HEK293T (cell line): ENCODE measurements at regions not wholly inside any gene's neighbourhood (a gene's known extent, or its start where the extent isn't known, plus 50 kb on each side); places are given as distances from the start of the nearest gene placed in this dataset.

ENCODE experiments used
- CTBP1 ChIP-seq: fragments of 450-650 bp; IDR thresholded peaks from 2 replicates; pipeline ENCODE4 v1.6.1; 2016; ENCODE audit warnings: borderline replicate concordance
- ELF4 ChIP-seq: fragments of 450-650 bp; IDR thresholded peaks from 2 replicates; pipeline ENCODE4 v1.6.1; 2017; ENCODE audit warnings: antibody characterized with exemption
- FOXA1 ChIP-seq: fragments of 450-650 bp; IDR thresholded peaks from 2 replicates; pipeline ENCODE4 v1.6.1; 2016; ENCODE audit warnings: mild to moderate bottlenecking
- L3MBTL2 ChIP-seq: fragments of 450-650 bp; conservative IDR thresholded peaks from 2 replicates; pipeline ENCODE4 v1.6.1; 2016; ENCODE audit warnings: mild to moderate bottlenecking
- LEF1 ChIP-seq: fragments of 450-650 bp; IDR thresholded peaks from 2 replicates; pipeline ENCODE4 v1.6.1; 2017; ENCODE audit warnings: mild to moderate bottlenecking, borderline replicate concordance
- SP1 ChIP-seq: fragments of 450-650 bp; IDR thresholded peaks from 2 replicates; pipeline ENCODE4 v1.6.1; 2017
- SUZ12 ChIP-seq: fragments of 450-650 bp; IDR thresholded peaks from 2 replicates; pipeline ENCODE4 v1.6.1; 2016; ENCODE audit warnings: mild to moderate bottlenecking
- ZNF384 ChIP-seq: fragments of 450-650 bp; IDR thresholded peaks from 2 replicates; pipeline ENCODE4 v1.6.1; 2016

DNA sequence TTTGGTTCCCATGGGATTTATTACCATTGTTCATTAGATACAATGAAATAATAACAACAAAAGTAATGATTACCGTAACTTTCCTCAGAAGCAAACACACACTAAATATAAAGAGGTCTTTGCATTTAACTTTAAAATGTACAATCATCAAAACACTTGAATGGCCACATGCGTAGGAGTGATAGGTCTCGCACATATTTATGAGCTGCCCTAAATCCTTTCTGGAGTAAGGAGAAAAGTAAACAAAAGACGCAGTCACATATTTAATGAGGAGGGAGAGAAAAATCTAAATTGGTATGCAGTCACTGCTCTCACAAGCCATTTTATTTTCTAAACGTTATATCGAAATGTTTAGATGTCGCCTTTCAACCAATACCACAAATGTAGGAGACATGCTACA, 129.4 kb upstream of the TCF21 start:
- TF ChIP-seq FOXA1 (no peak), SP1 (no peak), L3MBTL2 (no peak), ELF4 (no peak), LEF1 (no peak), ZNF384 (no peak), CTBP1 (no peak), SUZ12 (no peak)
